ENCODE measurements at regions not wholly inside any gene's neighbourhood (a gene's known extent, or its start where the extent isn't known, plus 50 kb on each side); places are given as distances from the start of the nearest gene placed in this dataset.

DNA sequence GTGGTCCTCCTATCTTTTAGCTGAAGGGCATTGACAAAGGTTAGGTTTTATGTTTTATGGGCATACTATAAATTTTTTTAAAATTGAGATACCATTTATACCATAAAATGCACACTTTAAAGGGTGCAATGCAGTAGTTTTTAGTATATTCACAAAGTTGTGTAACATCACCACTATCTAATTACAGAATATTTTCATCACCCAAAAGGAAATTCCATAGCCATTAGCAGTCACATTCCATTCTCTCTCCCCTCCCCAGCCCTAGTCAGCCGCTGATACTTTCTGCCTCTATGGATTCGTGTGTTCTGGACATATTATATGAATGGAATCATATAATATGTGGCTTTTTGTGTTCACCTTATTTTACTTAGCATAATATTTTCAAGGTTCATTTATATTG, 135.8 kb upstream of the B3GALT2 start:
- DNase-seq = no peak
- peaks cover 0 to 5% (median 0%) of the 10 kb centered on the region in 4 donors for H3K9me3 ChIP-seq (ENCODE audit: control insufficient read depth in 4 of 4, insufficient read depth in 3 of 4, low read length in 3 of 4)
- no peaks in the 10 kb centered on the region for H3K27me3 ChIP-seq (ENCODE audit: control insufficient read depth in 3 of 3, insufficient read depth in 3 of 3, low read length in 2 of 3)
- TF ChIP-seq, protein P1, sequence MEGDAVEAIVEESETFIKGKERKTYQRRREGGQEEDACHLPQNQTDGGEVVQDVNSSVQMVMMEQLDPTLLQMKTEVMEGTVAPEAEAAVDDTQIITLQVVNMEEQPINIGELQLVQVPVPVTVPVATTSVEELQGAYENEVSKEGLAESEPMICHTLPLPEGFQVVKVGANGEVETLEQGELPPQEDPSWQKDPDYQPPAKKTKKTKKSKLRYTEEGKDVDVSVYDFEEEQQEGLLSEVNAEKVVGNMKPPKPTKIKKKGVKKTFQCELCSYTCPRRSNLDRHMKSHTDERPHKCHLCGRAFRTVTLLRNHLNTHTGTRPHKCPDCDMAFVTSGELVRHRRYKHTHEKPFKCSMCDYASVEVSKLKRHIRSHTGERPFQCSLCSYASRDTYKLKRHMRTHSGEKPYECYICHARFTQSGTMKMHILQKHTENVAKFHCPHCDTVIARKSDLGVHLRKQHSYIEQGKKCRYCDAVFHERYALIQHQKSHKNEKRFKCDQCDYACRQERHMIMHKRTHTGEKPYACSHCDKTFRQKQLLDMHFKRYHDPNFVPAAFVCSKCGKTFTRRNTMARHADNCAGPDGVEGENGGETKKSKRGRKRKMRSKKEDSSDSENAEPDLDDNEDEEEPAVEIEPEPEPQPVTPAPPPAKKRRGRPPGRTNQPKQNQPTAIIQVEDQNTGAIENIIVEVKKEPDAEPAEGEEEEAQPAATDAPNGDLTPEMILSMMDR (IDR thresholded peaks at IDR 0.05; ENCODE audit: control extremely low read depth, extremely low read depth) = no peak
- H3K9ac ChIP-seq (ENCODE audit: insufficient read depth in 1 of 2, low read length in 2 of 2) = no peak overlapping the region
- 68 to 74% methylated on average over 2 of the region's 2 CpGs for WGBS, 2 donors
- no peak overlapping the region for H3K4me3 ChIP-seq
- no peak for ATAC-seq (ENCODE audit: insufficient read depth, low FRiP score)
- H3K36me3 ChIP-seq (ENCODE audit: control insufficient read depth in 4 of 4, insufficient read depth in 4 of 4, low read length in 4 of 4) = no peaks in the 10 kb centered on the region
- no peak overlapping the region for H3K27ac ChIP-seq (ENCODE audit: low read depth in 1 of 2, low read length in 1 of 2)
- H3K4me1 ChIP-seq (ENCODE audit: control insufficient read depth in 5 of 5, insufficient read depth in 5 of 5, low read length in 5 of 5) = no peaks in the 10 kb centered on the region

DNA sequence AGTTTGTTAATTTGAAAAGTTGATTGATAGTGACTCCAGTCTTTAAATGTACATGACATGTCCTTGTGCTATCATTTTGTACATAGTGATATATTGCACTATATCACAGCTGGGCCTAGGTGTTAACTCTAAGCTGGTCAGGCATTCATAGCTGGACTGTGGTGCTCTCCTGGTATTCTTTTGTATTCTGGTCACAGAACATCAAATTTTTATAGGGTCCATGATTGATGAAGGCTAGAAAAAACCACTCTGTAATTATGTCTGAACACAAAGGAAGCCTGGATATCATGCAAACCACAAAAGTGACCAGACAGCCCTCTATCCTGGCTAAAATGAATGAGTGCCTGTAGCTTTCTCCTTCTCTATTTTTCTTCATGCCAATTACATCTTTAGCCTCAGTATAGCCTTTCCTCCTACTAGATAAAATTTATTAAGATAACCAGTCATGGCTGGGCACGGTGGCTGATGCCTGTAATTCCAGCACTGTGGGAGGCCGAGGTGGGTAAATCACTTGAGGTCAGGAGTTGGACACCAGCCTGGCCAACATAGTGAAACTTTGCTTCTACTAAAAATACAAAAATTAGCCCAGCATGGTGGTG, 134.9 kb upstream of the B3GALT2 start:
- 95% methylated on average over 2 of the region's 2 CpGs for WGBS, 2 donors
- Histone ChIP-seq H3K9ac (ENCODE audit: insufficient read depth in 1 of 2, low read length in 2 of 2) (no peak overlapping the region), H3K27ac (ENCODE audit: low read depth in 1 of 2, low read length in 1 of 2) (no peak overlapping the region), H3K9me3 (ENCODE audit: control insufficient read depth in 4 of 4, insufficient read depth in 3 of 4, low read length in 3 of 4) (peaks cover 0 to 5% (median 0%) of the 10 kb centered on the region in 4 donors), H3K4me3 (no peak overlapping the region), H3K27me3 (ENCODE audit: control insufficient read depth in 3 of 3, insufficient read depth in 3 of 3, low read length in 2 of 3) (no peaks in the 10 kb centered on the region), H3K36me3 (ENCODE audit: control insufficient read depth in 4 of 4, insufficient read depth in 4 of 4, low read length in 4 of 4) (no peaks in the 10 kb centered on the region), H3K4me1 (ENCODE audit: control insufficient read depth in 5 of 5, insufficient read depth in 5 of 5, low read length in 5 of 5) (no peaks in the 10 kb centered on the region)
- TF ChIP-seq, protein P1 (IDR thresholded peaks at IDR 0.05; ENCODE audit: control extremely low read depth, extremely low read depth) = no peak
- ATAC-seq (ENCODE audit: insufficient read depth, low FRiP score) (no peak), DNase-seq (no peak)

DNA sequence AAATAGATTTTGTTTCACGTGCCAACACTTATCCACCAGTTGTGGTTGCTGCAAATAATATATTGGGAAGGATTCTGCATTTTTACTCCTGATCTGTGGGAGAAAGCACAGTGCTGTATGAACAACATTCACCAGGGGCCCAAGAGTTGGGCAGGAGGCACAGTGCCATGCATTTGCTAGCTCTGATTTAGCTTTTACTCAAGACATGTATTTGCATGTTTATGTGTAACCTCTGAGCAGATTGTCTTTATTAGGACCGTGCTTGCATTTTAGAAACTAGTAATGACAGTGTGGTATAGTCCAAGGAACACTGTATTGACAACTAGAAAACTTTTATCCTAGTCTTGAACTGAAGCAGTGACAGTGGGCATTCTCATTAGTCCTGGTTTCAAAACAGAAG, 133.9 kb upstream of the B3GALT2 start:
- 60 to 79% methylated on average over 2 of the region's 2 CpGs for WGBS, 2 donors
- H3K4me3 ChIP-seq = no peak overlapping the region
- no peak overlapping the region for H3K9ac ChIP-seq (ENCODE audit: insufficient read depth in 1 of 2, low read length in 2 of 2)
- no peaks in the 10 kb centered on the region for H3K27me3 ChIP-seq (ENCODE audit: control insufficient read depth in 3 of 3, insufficient read depth in 3 of 3, low read length in 2 of 3)
- no peaks in the 10 kb centered on the region for H3K4me1 ChIP-seq (ENCODE audit: control insufficient read depth in 5 of 5, insufficient read depth in 5 of 5, low read length in 5 of 5)
- DNase-seq (no peak), ATAC-seq (ENCODE audit: insufficient read depth, low FRiP score) (no peak)
- TF ChIP-seq, protein P1 (IDR thresholded peaks at IDR 0.05; ENCODE audit: control extremely low read depth, extremely low read depth) = no peak
- peaks cover 0 to 6% (median 0%) of the 10 kb centered on the region in 4 donors for H3K9me3 ChIP-seq (ENCODE audit: control insufficient read depth in 4 of 4, insufficient read depth in 3 of 4, low read length in 3 of 4)
- no peaks in the 10 kb centered on the region for H3K36me3 ChIP-seq (ENCODE audit: control insufficient read depth in 4 of 4, insufficient read depth in 4 of 4, low read length in 4 of 4)
- H3K27ac ChIP-seq (ENCODE audit: low read depth in 1 of 2, low read length in 1 of 2) = no peak overlapping the region

DNA sequence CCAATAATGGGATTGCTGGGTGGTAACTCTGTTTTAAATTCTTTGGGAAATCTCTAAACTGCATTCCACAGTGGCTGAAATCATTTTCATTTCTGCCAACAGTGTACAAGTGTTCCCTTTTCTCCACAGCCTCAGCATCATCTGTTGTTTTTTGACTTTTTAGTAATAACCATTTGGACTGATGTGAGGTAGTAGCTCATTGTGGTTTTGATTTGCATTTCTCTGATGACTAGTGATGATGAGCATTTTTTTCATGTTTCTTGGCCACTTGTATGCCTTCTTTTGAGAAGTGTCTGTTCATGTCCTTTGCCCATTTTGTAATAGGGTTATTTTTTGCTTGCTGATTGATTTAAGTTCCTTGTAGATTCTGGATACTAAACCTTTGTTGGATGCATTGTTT, 131.9 kb upstream of the B3GALT2 start:
- no peak for ATAC-seq (ENCODE audit: insufficient read depth, low FRiP score)
- H3K27ac ChIP-seq (ENCODE audit: low read depth in 1 of 2, low read length in 1 of 2) = no peak overlapping the region
- TF ChIP-seq, protein P1 (IDR thresholded peaks at IDR 0.05; ENCODE audit: control extremely low read depth, extremely low read depth) = no peak

More for the DNA sequence above, 131.9 kb upstream of the B3GALT2 start:
- Histone ChIP-seq H3K4me1 (ENCODE audit: control insufficient read depth in 5 of 5, insufficient read depth in 5 of 5, low read length in 5 of 5) (no peaks in the 10 kb centered on the region), H3K9ac (ENCODE audit: insufficient read depth in 1 of 2, low read length in 2 of 2) (no peak overlapping the region), H3K27me3 (ENCODE audit: control insufficient read depth in 3 of 3, insufficient read depth in 3 of 3, low read length in 2 of 3) (no peaks in the 10 kb centered on the region), H3K4me3 (no peak overlapping the region), H3K9me3 (ENCODE audit: control insufficient read depth in 4 of 4, insufficient read depth in 3 of 4, low read length in 3 of 4) (peaks cover 0 to 10% (median 0%) of the 10 kb centered on the region in 4 donors), H3K36me3 (ENCODE audit: control insufficient read depth in 4 of 4, insufficient read depth in 4 of 4, low read length in 4 of 4) (no peaks in the 10 kb centered on the region)
- no peak for DNase-seq

Measured in lung (tissue), 11 donors.